ENCODE measurements at regions not wholly inside any gene's neighbourhood (a gene's known extent, or its start where the extent isn't known, plus 50 kb on each side); places are given as distances from the start of the nearest gene placed in this dataset.

GRCh38 chr11:69429716-69430491 is 51.6 kb upstream of the LINC01488 start:
- TF ChIP-seq CTCF (conservative IDR thresholded peaks at IDR 0.05; ENCODE audit: low read depth, low read length) (no peak), EZH2 (IDR thresholded peaks at IDR 0.05; ENCODE audit: low read length, unreplicated experiment) (no peak), EZH2phosphoT487 (IDR thresholded peaks at IDR 0.05; ENCODE audit: borderline replicate concordance, low read length) (no peak)
